CD4-positive, alpha-beta T cell treated with Interleukin-17A for 4 hours (primary cell): ENCODE measurements at regions not wholly inside any gene's neighbourhood (a gene's known extent, or its start where the extent isn't known, plus 50 kb on each side); places are given as distances from the start of the nearest gene placed in this dataset.
"Not testable (repeated sequence)": the region's sequence is repeated elsewhere in the genome, so short reads cannot be mapped to it uniquely, and the experiment has no call there.

ENCODE experiments used
- DNase-seq: peaks from one replicate; pipeline ENCODE4 v3.0.0-alpha.2; 2020; ENCODE audit warnings: mixed read lengths

- DNase-seq: not testable (repeated sequence)
Measured at GRCh38 chr7:119968411-119968810, 304.6 kb upstream of the KCND2 start.

- no peak for DNase-seq
Measured at GRCh38 chr7:119969054-119969453, 303.9 kb upstream of the KCND2 start.

GRCh38 chr7:119969763-119970162 lies 303.2 kb upstream of the KCND2 start:
- DNase-seq: no peak

GRCh38 chr7:119974972-119975371 lies 298.0 kb upstream of the KCND2 start:
- DNase-seq: no peak

GRCh38 chr7:119982884-119983283 lies 290.1 kb upstream of the KCND2 start:
- no peak for DNase-seq

- no peak for DNase-seq
Measured at GRCh38 chr7:119983468-119983867, 289.5 kb upstream of the KCND2 start.

GRCh38 chr7:119984247-119984646 lies 288.7 kb upstream of the KCND2 start:
- DNase-seq: no peak

GRCh38 chr7:119988401-119988800 lies 284.6 kb upstream of the KCND2 start:
- no peak for DNase-seq

GRCh38 chr7:119994928-119995327 lies 278.0 kb upstream of the KCND2 start:
- DNase-seq: no peak

- no peak for DNase-seq
Measured at GRCh38 chr7:119996634-119997033, 276.3 kb upstream of the KCND2 start.

GRCh38 chr7:119999738-120000475 lies 273.1 kb upstream of the KCND2 start:
- DNase-seq: no peak

GRCh38 chr7:120005720-120006119 lies 267.3 kb upstream of the KCND2 start:
- DNase-seq: no peak

GRCh38 chr7:120014301-120014700 lies 258.7 kb upstream of the KCND2 start:
- not testable (repeated sequence) for DNase-seq

GRCh38 chr7:120014925-120015465 lies 258.0 kb upstream of the KCND2 start:
- no peak for DNase-seq

- no peak for DNase-seq
Measured at GRCh38 chr7:120021085-120021484, 251.9 kb upstream of the KCND2 start.

- no peak for DNase-seq
Measured at GRCh38 chr7:120023494-120024167, 249.3 kb upstream of the KCND2 start.

- no peak for DNase-seq
Measured at GRCh38 chr7:120028636-120029035, 244.3 kb upstream of the KCND2 start.

- no peak for DNase-seq
Measured at GRCh38 chr7:120030876-120031275, 242.1 kb upstream of the KCND2 start.

GRCh38 chr7:120033114-120033513 lies 239.9 kb upstream of the KCND2 start:
- DNase-seq: no peak

GRCh38 chr7:120039138-120039537 lies 233.8 kb upstream of the KCND2 start:
- DNase-seq: no peak

GRCh38 chr7:120041798-120042197 lies 231.2 kb upstream of the KCND2 start:
- DNase-seq: no peak

- DNase-seq: no peak
Measured at GRCh38 chr7:120043250-120043649, 229.7 kb upstream of the KCND2 start.

GRCh38 chr7:120052884-120053382 lies 220.0 kb upstream of the KCND2 start:
- no peak for DNase-seq

GRCh38 chr7:120053390-120053961 lies 219.5 kb upstream of the KCND2 start:
- no peak for DNase-seq
